Adrenal gland (tissue), 9 donors: ENCODE measurements at regions not wholly inside any gene's neighbourhood (a gene's known extent, or its start where the extent isn't known, plus 50 kb on each side); places are given as distances from the start of the nearest gene placed in this dataset.

ENCODE experiments used
- DNase-seq, 7 donors: peaks; one replicate each; pipeline ENCODE4 v3.0.0-alpha.2; 2019 to 2020
- H3K27ac ChIP-seq, 5 donors: fragments of 200-600 bp; sonication (generic) in 4 of 5; 1 replicate in 3 of 5; 2 replicates in 2 of 5; pipeline versions ENCODE4 v1.5.1 to v1.8.0; 2016 to 2020; ENCODE audit warnings: mild to moderate bottlenecking in 1 of 5
- H3K27me3 ChIP-seq: fragments of 200-600 bp; 2 replicates; pipeline ENCODE4 v1.8.0; 2021
- H3K36me3 ChIP-seq, 2 donors: fragments of 200-600 bp; replicated peaks in 1 of 2; 1 replicate in 1 of 2; 2 replicates in 1 of 2; pipeline versions ENCODE4 v1.5.1 to v1.8.0; 2018 to 2022
- H3K4me1 ChIP-seq, 2 donors: fragments of 200-600 bp; replicated peaks in 1 of 2; 1 replicate in 1 of 2; 2 replicates in 1 of 2; pipeline versions ENCODE4 v1.5.1 to v1.8.0; 2018 to 2021
- H3K4me3 ChIP-seq, 4 donors: fragments of 200-600 bp; sonication (generic) in 3 of 4; one replicate each; pipeline ENCODE4 v1.5.1; 2016 to 2018
- H3K9me3 ChIP-seq, 3 donors: fragments of 200-600 bp; sonication (generic) in 1 of 3; replicated peaks in 1 of 3; 1 replicate in 2 of 3; 2 replicates in 1 of 3; pipeline versions ENCODE4 v1.5.1 to v1.8.0; 2016 to 2021
- POLR2A ChIP-seq, 2 donors: fragments of 450-650 bp; IDR thresholded peaks; one replicate each; pipeline ENCODE4 v1.6.1; 2017; ENCODE audit warnings: antibody characterized with exemption in 2 of 2, mild to moderate bottlenecking in 2 of 2, moderate library complexity in 1 of 2
- WGBS, 4 donors: extraction: QIAGEN DNeasy Blood & Tissue Kit in 2 of 4; methylation state at CpG; one replicate each; pipeline versions ENCODE4 v1.1.5 to v1.1.7; 2013 to 2017; 5-methylcytosine and 5-hydroxymethylcytosine counted together
- intact Hi-C, 2 donors: fragments of 100-400 bp; cut with DNase I; formaldehyde crosslinking; loops; one replicate each; pipeline versions ENCODE4 v1.14.1 to v1.15.0; 2022 to 2023
- TF ChIP-seq, protein P1 (sequence below), 6 experiments: fragments of 450-650 bp in 4 of 6; fragments of 200-600 bp in 2 of 6; sonication (generic) in 1 of 6; IDR thresholded peaks; 1 replicate in 5 of 6; 2 replicates in 1 of 6; pipeline versions ENCODE4 v1.5.1 to v1.8.0; 2016 to 2021; ENCODE audit warnings: antibody characterized with exemption in 6 of 6, mild to moderate bottlenecking in 2 of 6, moderate library complexity in 1 of 6
- donor health status: healthy with polysubstance abuse.
- donor health status: Bipolar disorder and iron deficiency.
- donor health status: DM: yes; HTN: yes; CAD: no.
- donor health status: DM: no; HTN: no; CAD: no.
- donor health status: DM: no; HTN: no; CAD: no.

- no peak for DNase-seq
- TF ChIP-seq, protein P1, sequence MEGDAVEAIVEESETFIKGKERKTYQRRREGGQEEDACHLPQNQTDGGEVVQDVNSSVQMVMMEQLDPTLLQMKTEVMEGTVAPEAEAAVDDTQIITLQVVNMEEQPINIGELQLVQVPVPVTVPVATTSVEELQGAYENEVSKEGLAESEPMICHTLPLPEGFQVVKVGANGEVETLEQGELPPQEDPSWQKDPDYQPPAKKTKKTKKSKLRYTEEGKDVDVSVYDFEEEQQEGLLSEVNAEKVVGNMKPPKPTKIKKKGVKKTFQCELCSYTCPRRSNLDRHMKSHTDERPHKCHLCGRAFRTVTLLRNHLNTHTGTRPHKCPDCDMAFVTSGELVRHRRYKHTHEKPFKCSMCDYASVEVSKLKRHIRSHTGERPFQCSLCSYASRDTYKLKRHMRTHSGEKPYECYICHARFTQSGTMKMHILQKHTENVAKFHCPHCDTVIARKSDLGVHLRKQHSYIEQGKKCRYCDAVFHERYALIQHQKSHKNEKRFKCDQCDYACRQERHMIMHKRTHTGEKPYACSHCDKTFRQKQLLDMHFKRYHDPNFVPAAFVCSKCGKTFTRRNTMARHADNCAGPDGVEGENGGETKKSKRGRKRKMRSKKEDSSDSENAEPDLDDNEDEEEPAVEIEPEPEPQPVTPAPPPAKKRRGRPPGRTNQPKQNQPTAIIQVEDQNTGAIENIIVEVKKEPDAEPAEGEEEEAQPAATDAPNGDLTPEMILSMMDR (IDR thresholded peaks at IDR 0.05): no peak
- TF ChIP-seq POLR2A (IDR thresholded peaks at IDR 0.05): no peak
- Histone ChIP-seq H3K27me3 (no peaks in the 10 kb centered on the region), H3K4me3 (no peak overlapping the region), H3K36me3 (no peaks in the 10 kb centered on the region), H3K4me1 (no peaks in the 10 kb centered on the region), H3K9me3 (no peaks in the 10 kb centered on the region), H3K27ac (no peak overlapping the region)
- 58 to 74% (median 66%) methylated on average over 1 of the region's 1 CpG for WGBS, 4 donors
- intact Hi-C loops: no loop called here
Measured at GRCh38 chr12:102322254-102322653, 124.6 kb upstream of the PMCH start.

GRCh38 chr12:102321305-102322082, 123.9 kb upstream of the PMCH start:
- Histone ChIP-seq H3K36me3 (no peaks in the 10 kb centered on the region), H3K9me3 (no peaks in the 10 kb centered on the region), H3K4me3 (no peak overlapping the region), H3K27me3 (no peaks in the 10 kb centered on the region), H3K27ac (no peak overlapping the region), H3K4me1 (no peaks in the 10 kb centered on the region)
- 73 to 86% (median 80%) methylated on average over 1 of the region's 1 CpG for WGBS, 4 donors
- intact Hi-C loops: no loop called here
- TF ChIP-seq POLR2A (IDR thresholded peaks at IDR 0.05): no peak
- TF ChIP-seq, protein P1 (IDR thresholded peaks at IDR 0.05): no peak
- no peak for DNase-seq

DNA sequence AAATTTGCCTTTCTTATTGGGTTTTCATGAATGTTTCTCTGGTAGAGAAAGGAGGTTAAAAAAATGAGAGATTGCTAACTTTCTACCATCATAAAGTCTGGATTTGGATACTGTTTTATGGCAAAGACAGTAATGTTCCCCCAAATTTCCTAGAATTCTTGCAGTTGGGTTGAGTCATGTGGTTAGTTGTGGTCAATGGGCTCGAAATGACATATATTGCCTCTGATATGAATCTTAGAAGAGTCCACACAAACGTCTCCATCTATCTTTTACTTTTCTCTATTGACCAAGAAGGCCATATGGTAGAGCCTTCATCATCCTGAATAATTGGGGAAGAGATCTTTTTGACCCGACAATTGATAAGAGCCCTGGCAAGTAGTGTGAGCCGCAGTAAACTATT, 119.5 kb upstream of the PMCH start:
- H3K4me3 ChIP-seq: no peak overlapping the region
- no peaks in the 10 kb centered on the region for H3K9me3 ChIP-seq
- intact Hi-C loops: no loop called here
- no peak overlapping the region for H3K27ac ChIP-seq
- no peaks in the 10 kb centered on the region for H3K27me3 ChIP-seq
- WGBS, 4 donors: 62 to 77% (median 66%) methylated on average over 4 of the region's 4 CpGs
- no peak for DNase-seq
- H3K36me3 ChIP-seq: no peaks in the 10 kb centered on the region
- no peaks in the 10 kb centered on the region for H3K4me1 ChIP-seq
- TF ChIP-seq, protein P1 (IDR thresholded peaks at IDR 0.05): no peak
- TF ChIP-seq POLR2A (IDR thresholded peaks at IDR 0.05): no peak

GRCh38 chr12:102316723-102317122, 119.1 kb upstream of the PMCH start:
- H3K4me3 ChIP-seq: no peak overlapping the region
- intact Hi-C loops: no loop called here
- DNase-seq: no peak
- no peak overlapping the region for H3K27ac ChIP-seq
- 28 to 44% (median 30%) methylated on average over 2 of the region's 2 CpGs for WGBS, 4 donors
- no peaks in the 10 kb centered on the region for H3K27me3 ChIP-seq
- no peaks in the 10 kb centered on the region for H3K9me3 ChIP-seq
- no peaks in the 10 kb centered on the region for H3K36me3 ChIP-seq
- TF ChIP-seq, protein P1 (IDR thresholded peaks at IDR 0.05): no peak
- TF ChIP-seq POLR2A (IDR thresholded peaks at IDR 0.05): no peak
- no peaks in the 10 kb centered on the region for H3K4me1 ChIP-seq
